WI38 (cell line): ENCODE measurements at regions not wholly inside any gene's neighbourhood (a gene's known extent, or its start where the extent isn't known, plus 50 kb on each side); places are given as distances from the start of the nearest gene placed in this dataset.

Experiments used
- H3K4me3 ChIP-seq: 2 replicates; pipeline ENCODE4 v1.5.1; 2011; ENCODE audit warnings: low read depth, mild to moderate bottlenecking, control low read depth, low read length
- TF ChIP-seq, protein P1 (sequence below): IDR thresholded peaks from 2 replicates; pipeline ENCODE4 v1.5.1; 2012; ENCODE audit warnings: low read depth, mild to moderate bottlenecking, control low read depth, low read length

DNA sequence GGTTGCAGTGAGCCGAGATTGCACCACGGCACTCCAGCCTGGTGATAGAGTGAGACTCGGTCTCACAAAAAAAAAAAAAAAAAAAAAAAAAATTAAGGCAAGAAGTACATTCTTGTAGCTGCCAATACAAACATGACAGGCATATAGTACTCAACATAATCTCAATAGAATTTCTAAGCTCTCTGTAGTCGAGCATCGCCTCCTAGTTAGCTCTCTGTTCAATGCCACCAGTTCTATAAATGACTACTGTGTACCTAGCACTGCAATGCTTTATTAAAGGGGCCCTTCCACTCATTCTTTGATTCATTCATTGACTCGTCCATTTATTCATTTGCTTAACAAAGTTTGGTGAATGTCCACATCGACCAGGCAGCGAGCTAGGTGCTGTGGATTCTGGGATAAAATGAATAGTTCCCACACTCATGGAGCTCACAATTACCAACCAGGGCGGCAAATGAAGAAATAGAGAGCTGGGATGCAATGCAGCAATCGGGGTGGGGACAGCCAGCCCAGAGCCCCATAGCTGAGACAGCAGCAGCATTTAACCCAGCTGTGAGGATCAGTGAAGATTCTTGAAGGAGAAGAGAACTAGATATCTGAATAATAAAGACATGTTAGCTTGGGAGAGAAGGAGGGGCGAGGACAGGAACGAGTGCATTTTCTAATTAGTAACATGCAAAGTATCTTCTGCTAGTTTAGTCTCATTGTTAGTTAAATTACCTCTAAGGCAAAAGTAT, 349.8 kb downstream of the LPIN1 start:
- no peak overlapping the region for H3K4me3 ChIP-seq
- TF ChIP-seq, protein P1, sequence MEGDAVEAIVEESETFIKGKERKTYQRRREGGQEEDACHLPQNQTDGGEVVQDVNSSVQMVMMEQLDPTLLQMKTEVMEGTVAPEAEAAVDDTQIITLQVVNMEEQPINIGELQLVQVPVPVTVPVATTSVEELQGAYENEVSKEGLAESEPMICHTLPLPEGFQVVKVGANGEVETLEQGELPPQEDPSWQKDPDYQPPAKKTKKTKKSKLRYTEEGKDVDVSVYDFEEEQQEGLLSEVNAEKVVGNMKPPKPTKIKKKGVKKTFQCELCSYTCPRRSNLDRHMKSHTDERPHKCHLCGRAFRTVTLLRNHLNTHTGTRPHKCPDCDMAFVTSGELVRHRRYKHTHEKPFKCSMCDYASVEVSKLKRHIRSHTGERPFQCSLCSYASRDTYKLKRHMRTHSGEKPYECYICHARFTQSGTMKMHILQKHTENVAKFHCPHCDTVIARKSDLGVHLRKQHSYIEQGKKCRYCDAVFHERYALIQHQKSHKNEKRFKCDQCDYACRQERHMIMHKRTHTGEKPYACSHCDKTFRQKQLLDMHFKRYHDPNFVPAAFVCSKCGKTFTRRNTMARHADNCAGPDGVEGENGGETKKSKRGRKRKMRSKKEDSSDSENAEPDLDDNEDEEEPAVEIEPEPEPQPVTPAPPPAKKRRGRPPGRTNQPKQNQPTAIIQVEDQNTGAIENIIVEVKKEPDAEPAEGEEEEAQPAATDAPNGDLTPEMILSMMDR: no peak

DNA sequence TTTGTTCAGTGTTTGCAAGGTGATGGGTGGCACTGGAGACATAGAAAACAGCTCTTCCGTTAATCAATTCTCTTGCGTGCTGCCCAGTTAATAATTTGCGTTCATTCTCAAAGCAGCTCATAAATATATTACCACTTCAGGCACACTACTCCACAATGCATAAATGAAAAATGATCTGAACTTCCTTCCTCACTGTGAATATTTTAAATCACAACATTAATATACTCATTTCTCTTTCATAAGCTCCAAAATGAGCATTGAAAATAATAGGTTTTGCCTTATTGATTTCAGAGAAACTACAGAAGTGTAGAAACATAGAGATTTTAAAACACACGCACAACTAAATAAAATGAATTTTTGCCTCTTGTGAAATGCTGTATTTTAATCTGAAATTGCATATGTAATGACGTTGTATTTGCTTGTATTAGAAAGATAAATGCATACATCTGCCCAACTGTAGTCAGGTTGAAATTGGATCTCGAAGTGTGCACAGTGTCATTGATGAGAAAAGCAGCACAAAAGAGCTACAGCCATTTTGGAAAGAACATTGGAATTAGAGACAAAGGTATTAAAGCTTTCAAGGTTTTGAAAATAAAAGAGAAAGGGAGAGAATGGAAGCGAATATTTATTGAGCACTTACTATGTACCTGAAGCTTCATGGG, 350.5 kb downstream of the LPIN1 start:
- no peak overlapping the region for H3K4me3 ChIP-seq
- TF ChIP-seq, protein P1: no peak

DNA sequence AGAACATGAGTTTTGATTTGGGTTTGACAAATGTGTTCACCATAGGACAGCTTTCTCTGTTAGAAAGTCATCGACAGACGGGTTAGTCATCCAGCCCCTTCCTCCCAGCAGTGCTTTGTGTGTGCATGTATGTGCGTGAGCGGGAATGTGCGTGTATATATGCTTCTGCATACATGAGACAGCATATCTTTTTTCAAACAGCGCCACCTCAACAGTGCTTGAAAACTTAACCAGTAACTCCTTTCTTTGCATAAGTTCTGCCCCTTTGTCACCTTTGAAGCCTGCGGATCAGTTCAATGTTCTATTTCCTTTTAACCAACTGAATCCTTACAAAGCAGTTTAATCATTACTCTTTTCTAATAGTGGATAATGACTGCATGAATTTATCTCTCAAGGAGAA, 351.4 kb downstream of the LPIN1 start:
- TF ChIP-seq, protein P1: no peak
- H3K4me3 ChIP-seq: no peak overlapping the region

DNA sequence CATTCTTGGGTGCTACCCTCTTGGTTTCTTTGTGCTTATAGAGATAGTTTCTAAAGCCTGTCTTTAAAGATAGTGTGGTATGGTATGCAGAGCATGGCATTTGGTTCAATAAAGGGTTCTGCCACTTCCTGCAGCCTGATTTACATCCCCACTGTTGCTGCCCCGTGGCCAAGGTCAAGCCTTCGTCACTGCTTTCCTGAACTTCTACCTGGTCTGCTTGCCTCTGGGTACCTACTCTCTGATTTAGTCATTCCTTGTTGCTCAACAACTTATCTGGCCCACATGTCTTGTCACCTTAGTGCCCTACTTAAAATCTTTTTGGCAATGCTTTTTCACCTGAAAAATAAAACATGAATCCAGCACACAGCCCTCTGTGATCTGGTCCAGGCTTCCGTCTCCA, 352.9 kb downstream of the LPIN1 start:
- TF ChIP-seq, protein P1: no peak
- H3K4me3 ChIP-seq: no peak overlapping the region

DNA sequence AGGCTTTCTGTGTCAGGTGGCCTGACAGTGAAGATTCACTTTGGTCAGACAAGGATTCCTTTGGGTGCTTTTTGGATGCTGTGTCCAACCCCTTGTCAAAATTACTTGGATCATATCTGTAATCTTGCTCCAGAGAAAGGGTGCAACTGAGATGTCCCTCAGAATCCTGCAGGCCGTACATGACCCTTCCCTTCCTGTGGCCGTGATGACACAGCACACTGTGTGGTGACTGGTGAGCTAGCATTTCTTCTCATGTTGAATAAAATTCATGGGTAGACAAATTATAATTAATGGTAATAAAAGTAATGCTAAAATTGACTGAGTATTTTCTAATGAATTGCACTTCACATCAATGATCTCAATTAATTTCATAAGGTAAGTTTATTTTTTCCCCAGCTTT, 356.2 kb downstream of the LPIN1 start:
- H3K4me3 ChIP-seq: no peak overlapping the region
- TF ChIP-seq, protein P1: no peak

DNA sequence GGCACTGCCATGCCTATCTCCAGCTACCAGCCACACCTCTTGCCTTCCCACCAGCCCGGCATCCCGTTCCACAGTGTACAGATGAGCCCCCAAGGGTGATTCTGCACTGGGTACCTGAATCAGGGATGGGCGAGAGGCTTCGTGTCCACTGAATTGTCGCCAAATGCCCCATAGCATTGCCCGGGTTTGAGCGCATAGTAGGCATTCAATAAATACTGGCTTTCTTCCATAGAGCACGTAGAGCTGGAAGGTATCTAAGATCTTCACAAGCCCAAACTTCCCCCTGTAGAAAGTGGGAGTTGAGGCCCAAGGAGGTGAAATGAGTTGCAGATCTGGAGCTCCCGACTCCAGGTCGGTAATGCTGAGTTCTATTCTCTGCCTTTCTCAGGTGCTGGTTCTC, 358.7 kb downstream of the LPIN1 start:
- TF ChIP-seq, protein P1: no peak
- H3K4me3 ChIP-seq: no peak overlapping the region

DNA sequence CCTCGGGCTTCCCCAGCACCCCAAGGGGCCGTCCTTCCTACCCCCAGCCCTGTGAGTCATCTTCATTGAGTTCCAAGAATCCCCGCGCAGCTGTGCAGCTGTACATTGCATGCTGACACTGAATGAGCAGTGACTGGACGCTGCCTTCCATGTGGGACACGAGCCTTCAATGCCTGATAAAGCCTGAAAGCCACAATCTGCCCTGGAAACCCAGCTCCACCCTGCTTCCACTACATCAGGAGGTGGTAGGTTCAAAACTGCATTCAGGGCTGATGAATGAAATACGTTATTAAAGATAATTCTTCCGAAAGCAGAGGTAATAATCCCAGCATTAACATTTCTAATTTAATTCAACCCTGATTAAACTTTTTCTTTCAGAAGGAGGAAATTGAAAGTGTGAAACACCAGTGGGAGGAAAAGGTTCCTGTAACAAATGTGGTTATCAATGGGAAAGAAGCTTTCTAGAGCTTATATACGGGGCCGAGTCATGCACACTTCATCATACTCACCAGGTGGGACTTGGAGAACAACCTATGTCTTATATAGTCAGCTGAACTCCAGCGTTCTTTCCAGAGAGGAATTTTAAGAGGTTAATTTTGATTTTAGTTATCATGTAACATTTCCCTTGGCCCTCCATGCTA, 360.1 kb downstream of the LPIN1 start:
- TF ChIP-seq, protein P1: no peak
- no peak overlapping the region for H3K4me3 ChIP-seq
